ENCODE measurements at regions not wholly inside any gene's neighbourhood (a gene's known extent, or its start where the extent isn't known, plus 50 kb on each side); places are given as distances from the start of the nearest gene placed in this dataset.

GRCh38 chr5:125898851-125899405 is 524.3 kb upstream of the GRAMD2B start:
- Histone ChIP-seq H3K79me2 (ENCODE audit: low read depth) (no peaks in the 10 kb centered on the region), H3K4me2 (no peak overlapping the region), H4K20me1 (ENCODE audit: low read depth) (no peaks in the 10 kb centered on the region), H2AFZ (replicated peaks) (no peak overlapping the region), H3K36me3 (no peaks in the 10 kb centered on the region), H3K4me3 (no peak overlapping the region), H3K4me1 (no peaks in the 10 kb centered on the region), H3K9ac (no peak overlapping the region), H3K9me3 (ENCODE audit: low read depth) (no peaks in the 10 kb centered on the region), H3K27me3 (no peaks in the 10 kb centered on the region), H3F3A (ENCODE audit: low read depth) (no peaks in the 10 kb centered on the region), H3K27ac (no peak overlapping the region)
- no peak for TF ChIP-seq EZH2phosphoT487 (IDR thresholded peaks at IDR 0.05)
- TF ChIP-seq CTCF (IDR thresholded peaks at IDR 0.05) = no peak
- no peak for TF ChIP-seq EZH2 (IDR thresholded peaks at IDR 0.05)
- Mint-ChIP-seq H3K4me3 (no peak overlapping the region), H3K4me1 (peaks cover 11% of the 10 kb centered on the region), H3K36me3 (no peaks in the 10 kb centered on the region), H3K9me3 (no peaks in the 10 kb centered on the region), H3K27ac (no peak overlapping the region), H3K27me3 (ENCODE audit: insufficient read depth, low read depth) (no peaks in the 10 kb centered on the region)
- DNase-seq (ENCODE audit: low spot score) = no peak

GRCh38 chr5:125912028-125912427 is 511.2 kb upstream of the GRAMD2B start:
- H3K9me3 Mint-ChIP-seq = peaks cover 60% of the 10 kb centered on the region
- H3K27me3 Mint-ChIP-seq (ENCODE audit: insufficient read depth, low read depth) = no peaks in the 10 kb centered on the region
- Histone ChIP-seq H4K20me1 (ENCODE audit: low read depth) (no peaks in the 10 kb centered on the region), H3F3A (ENCODE audit: low read depth) (no peaks in the 10 kb centered on the region), H3K27ac (no peak overlapping the region), H3K9ac (no peak overlapping the region), H3K79me2 (ENCODE audit: low read depth) (no peaks in the 10 kb centered on the region), H3K4me2 (no peak overlapping the region), H3K27me3 (no peaks in the 10 kb centered on the region), H3K4me3 (no peak overlapping the region), H3K36me3 (no peaks in the 10 kb centered on the region), H2AFZ (replicated peaks) (no peak overlapping the region), H3K4me1 (no peaks in the 10 kb centered on the region), H3K9me3 (ENCODE audit: low read depth) (peaks cover 5% of the 10 kb centered on the region)
- H3K27ac Mint-ChIP-seq = no peak overlapping the region
- TF ChIP-seq CTCF (IDR thresholded peaks at IDR 0.05) (no peak), EZH2phosphoT487 (IDR thresholded peaks at IDR 0.05) (no peak), EZH2 (IDR thresholded peaks at IDR 0.05) (no peak)
- no peak for DNase-seq (ENCODE audit: low spot score)
- no peaks in the 10 kb centered on the region for H3K4me1 Mint-ChIP-seq
- H3K4me3 Mint-ChIP-seq = no peak overlapping the region
- H3K36me3 Mint-ChIP-seq = peaks cover 4% of the 10 kb centered on the region

- no peak overlapping the region for H3K27ac Mint-ChIP-seq
- H3K36me3 Mint-ChIP-seq = peaks cover 4% of the 10 kb centered on the region
- no peaks in the 10 kb centered on the region for H3K36me3 ChIP-seq
- no peaks in the 10 kb centered on the region for H3K4me1 Mint-ChIP-seq
- no peak overlapping the region for H2AFZ ChIP-seq (replicated peaks)
- no peak for TF ChIP-seq EZH2phosphoT487 (IDR thresholded peaks at IDR 0.05)
- TF ChIP-seq CTCF (IDR thresholded peaks at IDR 0.05) = no peak
- no peak for TF ChIP-seq EZH2 (IDR thresholded peaks at IDR 0.05)
- H3K4me3 ChIP-seq = no peak overlapping the region
- H3F3A ChIP-seq (ENCODE audit: low read depth) = no peaks in the 10 kb centered on the region
- H3K27me3 Mint-ChIP-seq (ENCODE audit: insufficient read depth, low read depth) = no peaks in the 10 kb centered on the region
- peaks cover 55% of the 10 kb centered on the region for H3K9me3 Mint-ChIP-seq
- H3K79me2 ChIP-seq (ENCODE audit: low read depth) = no peaks in the 10 kb centered on the region
- H3K4me2 ChIP-seq = no peak overlapping the region
- no peak overlapping the region for H3K9ac ChIP-seq
- peaks cover 5% of the 10 kb centered on the region for H3K9me3 ChIP-seq (ENCODE audit: low read depth)
- H3K4me3 Mint-ChIP-seq = no peak overlapping the region
- no peak overlapping the region for H3K27ac ChIP-seq
- no peaks in the 10 kb centered on the region for H3K27me3 ChIP-seq
- no peaks in the 10 kb centered on the region for H4K20me1 ChIP-seq (ENCODE audit: low read depth)
- H3K4me1 ChIP-seq = no peaks in the 10 kb centered on the region
- no peak for DNase-seq (ENCODE audit: low spot score)
Observed at GRCh38 chr5:125913200-125913599, 510.0 kb upstream of the GRAMD2B start.
